HL-60 (cell line): ENCODE measurements at regions not wholly inside any gene's neighbourhood (a gene's known extent, or its start where the extent isn't known, plus 50 kb on each side); places are given as distances from the start of the nearest gene placed in this dataset.

Experiments used
- DNase-seq, 2 experiments: peaks; one replicate each; pipeline ENCODE4 v3.0.0-alpha.2; 2010 to 2020; ENCODE audit warnings: low read depth in 1 of 2, low spot score in 1 of 2
- H3K27ac ChIP-seq: fragments of 250-450 bp; sonication (Bioruptor Pico); replicated peaks from 2 replicates; pipeline ENCODE4 v1.5.1; 2020; ENCODE audit warnings: mild to moderate bottlenecking, moderate library complexity
- H3K27me3 ChIP-seq: fragments of 250-450 bp; sonication (Bioruptor Pico); 2 replicates; pipeline ENCODE4 v1.5.1; 2021; ENCODE audit warnings: mild to moderate bottlenecking, moderate library complexity; ENCODE audit not compliant: insufficient read depth, poor library complexity, severe bottlenecking
- H3K4me3 ChIP-seq: replicated peaks from 2 replicates; pipeline ENCODE4 v1.5.1; 2011; ENCODE audit warnings: mild to moderate bottlenecking, control low read depth, low read length; ENCODE audit not compliant: insufficient read depth
- CTCF ChIP-seq: IDR thresholded peaks from one replicate; pipeline ENCODE4 v1.5.1; 2011; ENCODE audit warnings: low read length, control low read depth, inconsistent platforms; ENCODE audit not compliant: insufficient read depth
- GABPA ChIP-seq: IDR thresholded peaks from 2 replicates; pipeline ENCODE4 v1.6.1; 2012; ENCODE audit warnings: low read depth
- POLR2AphosphoS5 ChIP-seq: IDR thresholded peaks from 2 replicates; pipeline ENCODE4 v1.6.1; 2012; ENCODE audit warnings: low read depth
- REST ChIP-seq: IDR thresholded peaks from 2 replicates; pipeline ENCODE4 v1.6.1; 2012; ENCODE audit warnings: low read depth; ENCODE audit not compliant: insufficient replicate concordance
- SPI1 ChIP-seq: IDR thresholded peaks from 2 replicates; pipeline ENCODE4 v1.6.1; 2012; ENCODE audit warnings: low read depth, mild to moderate bottlenecking, borderline replicate concordance

DNA sequence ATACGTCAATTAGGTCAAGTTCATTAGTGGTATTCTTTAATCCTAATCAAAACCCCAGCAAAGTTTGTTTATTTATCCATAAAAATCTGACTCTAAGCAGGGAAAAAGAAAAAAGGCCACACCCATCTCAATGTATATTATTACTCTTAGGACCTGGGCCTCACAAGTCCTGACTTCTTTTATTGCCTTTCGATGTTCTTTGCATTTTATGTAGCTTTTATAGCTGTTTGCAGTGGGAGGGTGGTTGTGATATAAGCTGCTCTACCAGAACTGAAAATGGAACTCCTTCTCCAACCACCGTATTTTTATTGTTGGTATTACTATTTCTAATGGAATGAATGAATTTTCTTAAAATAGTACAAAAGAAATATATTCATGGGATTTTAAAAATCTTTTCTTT, 163.3 kb upstream of the FAM47C start:
- no peak for TF ChIP-seq REST
- no peak for TF ChIP-seq SPI1
- no peak for TF ChIP-seq GABPA
- no peak for TF ChIP-seq CTCF
- no peak for TF ChIP-seq POLR2AphosphoS5
- no peak for DNase-seq
- no peaks in the 10 kb centered on the region for H3K27me3 ChIP-seq
- H3K4me3 ChIP-seq = no peak overlapping the region
- no peak overlapping the region for H3K27ac ChIP-seq

GRCh38 chrX:36847496-36847895, 160.7 kb upstream of the FAM47C start:
- no peak for DNase-seq
- Histone ChIP-seq H3K4me3 (no peak overlapping the region), H3K27ac (no peak overlapping the region), H3K27me3 (no peaks in the 10 kb centered on the region)
- TF ChIP-seq GABPA (no peak), SPI1 (no peak), CTCF (no peak), REST (no peak)

- H3K27me3 ChIP-seq = no peaks in the 10 kb centered on the region
- H3K27ac ChIP-seq = no peak overlapping the region
- DNase-seq = no peak
- no peak overlapping the region for H3K4me3 ChIP-seq
- no peak for TF ChIP-seq CTCF
- no peak for TF ChIP-seq GABPA
- TF ChIP-seq REST = no peak
- TF ChIP-seq POLR2AphosphoS5 = no peak
- TF ChIP-seq SPI1 = no peak
Measured at GRCh38 chrX:36849407-36849806, 158.8 kb upstream of the FAM47C start.
